Embryonic facial prominence (tissue), 1 donor: ENCODE measurements at regions not wholly inside any gene's neighbourhood (a gene's known extent, or its start where the extent isn't known, plus 50 kb on each side); places are given as distances from the start of the nearest gene placed in this dataset.
"Not testable (repeated sequence)": the region's sequence is repeated elsewhere in the genome, so short reads cannot be mapped to it uniquely, and the experiment has no call there.

Experiments
- DNase-seq: peaks from one replicate; pipeline ENCODE4 v3.0.0-alpha.2; 2016; ENCODE audit errors: extremely low spot score

GRCh38 chr15:94987085-94987484 lies 755.7 kb downstream of the MCTP2 start:
- no peak for DNase-seq

GRCh38 chr15:94991718-94992117 lies 760.4 kb downstream of the MCTP2 start:
- no peak for DNase-seq

- DNase-seq: no peak
Measured at GRCh38 chr15:95009635-95010034, 778.3 kb downstream of the MCTP2 start.

- DNase-seq: no peak
Measured at GRCh38 chr15:95013381-95013780, 782.0 kb downstream of the MCTP2 start.

GRCh38 chr15:95016511-95017229 lies 785.3 kb downstream of the MCTP2 start:
- no peak for DNase-seq

- no peak for DNase-seq
Measured at GRCh38 chr15:95017666-95018328, 786.4 kb downstream of the MCTP2 start.

GRCh38 chr15:95018888-95019545 lies 787.7 kb downstream of the MCTP2 start:
- no peak for DNase-seq

GRCh38 chr15:95019907-95020306 lies 788.5 kb downstream of the MCTP2 start:
- DNase-seq: no peak

- DNase-seq: no peak
Measured at GRCh38 chr15:95021816-95022215, 790.5 kb downstream of the MCTP2 start.

GRCh38 chr15:95024351-95024750 lies 793.0 kb downstream of the MCTP2 start:
- no peak for DNase-seq

- DNase-seq: no peak
Measured at GRCh38 chr15:95025924-95026728, 794.8 kb downstream of the MCTP2 start.

GRCh38 chr15:95027981-95028380 lies 796.6 kb downstream of the MCTP2 start:
- no peak for DNase-seq

- no peak for DNase-seq
Measured at GRCh38 chr15:95032156-95032555, 800.8 kb downstream of the MCTP2 start.

- DNase-seq: no peak
Measured at GRCh38 chr15:95035106-95035505, 803.7 kb downstream of the MCTP2 start.

- no peak for DNase-seq
Measured at GRCh38 chr15:95041297-95041696, 809.9 kb downstream of the MCTP2 start.

GRCh38 chr15:95043236-95043932 lies 812.0 kb downstream of the MCTP2 start:
- not testable (repeated sequence) for DNase-seq

- DNase-seq: no peak
Measured at GRCh38 chr15:95043933-95044313, 812.6 kb downstream of the MCTP2 start.

- DNase-seq: peak; percentile 33
Measured at GRCh38 chr15:95044745-95045417, 813.5 kb downstream of the MCTP2 start.

- DNase-seq: no peak
Measured at GRCh38 chr15:95051861-95052260, 820.5 kb downstream of the MCTP2 start.

- no peak for DNase-seq
Measured at GRCh38 chr15:95059346-95059905, 828.1 kb downstream of the MCTP2 start.
